Lower lobe of right lung (tissue), 2 donors: ENCODE measurements at regions not wholly inside any gene's neighbourhood (a gene's known extent, or its start where the extent isn't known, plus 50 kb on each side); places are given as distances from the start of the nearest gene placed in this dataset.
"Not testable (repeated sequence)": the region's sequence is repeated elsewhere in the genome, so short reads cannot be mapped to it uniquely, and the experiment has no call there.

Source experiments
- ATAC-seq, 2 donors: fragments of 200-7000 bp; cut with Tn5 transposase; one replicate each; pipeline ENCODE4 v1.9.1; 2020 to 2022; ENCODE audit warnings: mild to moderate bottlenecking in 2 of 2, moderate library complexity in 2 of 2
- DNase-seq: peaks from one replicate; pipeline ENCODE4 v3.0.0-alpha.2; 2020
- H3K27ac ChIP-seq: fragments of 200-600 bp; one replicate; pipeline ENCODE4 v1.8.0; 2022
- H3K27me3 ChIP-seq: fragments of 200-600 bp; one replicate; pipeline ENCODE4 v1.8.0; 2022; ENCODE audit warnings: low read depth
- H3K36me3 ChIP-seq: fragments of 200-600 bp; one replicate; pipeline ENCODE4 v1.8.0; 2022; ENCODE audit warnings: mild to moderate bottlenecking
- H3K4me1 ChIP-seq: fragments of 200-600 bp; one replicate; pipeline ENCODE4 v1.8.0; 2022
- H3K4me3 ChIP-seq: fragments of 200-600 bp; one replicate; pipeline ENCODE4 v1.8.0; 2022; ENCODE audit warnings: mild to moderate bottlenecking
- H3K9me3 ChIP-seq: fragments of 200-600 bp; one replicate; pipeline ENCODE4 v1.8.0; 2022
- CTCF ChIP-seq: fragments of 200-600 bp; IDR thresholded peaks from one replicate; pipeline ENCODE4 v1.8.0; 2022; ENCODE audit warnings: antibody characterized with exemption, mild to moderate bottlenecking
- intact Hi-C: fragments of 100-400 bp; cut with DNase I; formaldehyde crosslinking; loops from one replicate; pipeline ENCODE4 v1.11.0; 2022
- donor health status: DM: no; HTN: yes; CAD: no; lungs with severe emphysema.

DNA sequence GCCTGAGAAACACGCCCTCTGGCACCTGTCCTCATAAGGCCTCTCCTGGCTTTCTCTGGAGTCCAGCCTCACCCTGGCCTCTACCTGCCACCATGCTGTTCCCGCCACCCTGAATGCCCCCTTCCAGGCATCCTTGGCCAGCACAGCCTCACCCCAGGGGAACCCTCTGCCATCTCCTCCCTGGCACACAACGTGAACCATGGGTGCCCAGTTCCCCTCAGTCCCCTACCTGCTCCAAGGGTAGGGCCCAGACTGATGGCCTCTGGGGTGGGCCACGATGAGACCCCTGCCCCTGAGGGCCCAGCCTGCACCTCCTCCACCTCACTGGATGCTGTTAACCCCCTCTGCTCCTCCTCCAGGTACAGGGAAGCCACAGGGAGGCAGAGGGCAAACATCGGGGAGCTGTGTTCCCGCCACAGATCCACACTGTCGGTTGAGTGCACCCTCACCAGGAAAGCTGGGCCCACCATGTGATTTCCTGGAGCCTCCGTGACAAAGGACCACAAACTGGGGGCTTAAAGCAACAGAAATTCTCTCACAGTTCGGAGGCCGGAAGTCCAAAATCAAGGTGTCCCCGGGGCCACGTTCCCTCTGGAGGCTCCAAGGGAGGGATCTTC lies 169.6 kb downstream of the BRD1 start:
- no peak for TF ChIP-seq CTCF
- H3K27ac ChIP-seq = peak overlapping the region; percentile 83
- intact Hi-C loops = no loop called here
- peaks cover 23% of the 10 kb centered on the region for H3K4me1 ChIP-seq
- H3K4me3 ChIP-seq = peak overlapping the region; percentile 72
- no peaks in the 10 kb centered on the region for H3K9me3 ChIP-seq
- peak; percentile 25 for DNase-seq
- no peaks in the 10 kb centered on the region for H3K36me3 ChIP-seq
- H3K27me3 ChIP-seq = no peaks in the 10 kb centered on the region
- no peak for ATAC-seq

- intact Hi-C loops = no loop called here
- Histone ChIP-seq H3K36me3 (peaks cover 4% of the 10 kb centered on the region), H3K9me3 (no peaks in the 10 kb centered on the region), H3K27me3 (no peaks in the 10 kb centered on the region), H3K4me3 (peak overlapping the region; percentile 72), H3K27ac (peak overlapping the region; percentile 83), H3K4me1 (peaks cover 23% of the 10 kb centered on the region)
- TF ChIP-seq CTCF = no peak
- DNase-seq (peak; percentile 84), ATAC-seq (peak; percentile 89 to 90)
Observed at GRCh38 chr22:49657275-49657973, 170.2 kb downstream of the BRD1 start.

DNA sequence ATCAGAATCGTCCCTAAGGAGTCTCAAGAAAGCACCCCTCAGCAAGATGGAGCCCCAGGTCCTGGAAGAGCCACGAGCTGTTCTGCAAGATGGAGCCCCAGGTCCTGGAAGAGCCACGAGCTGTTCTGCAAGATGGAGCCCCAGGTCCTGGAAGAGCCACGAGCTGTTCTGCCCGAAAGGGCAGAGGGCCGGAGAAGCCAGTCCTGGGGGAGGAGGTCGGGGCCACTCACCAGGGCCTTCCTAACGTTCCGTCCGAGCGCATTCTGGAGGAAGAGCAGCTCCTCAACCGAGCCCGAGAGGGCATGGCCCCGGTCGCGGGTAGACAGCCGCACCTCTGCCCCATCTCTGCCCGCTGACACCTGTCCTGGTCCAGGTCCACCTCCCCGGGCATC lies 170.8 kb downstream of the BRD1 start:
- peak overlapping the region; percentile 83 for H3K27ac ChIP-seq
- DNase-seq (peak; percentile 50), ATAC-seq (peak; percentile 61 to 76)
- H3K27me3 ChIP-seq, intact Hi-C loops, H3K9me3 ChIP-seq, H3K36me3 ChIP-seq: not testable (repeated sequence)
- H3K4me3 ChIP-seq = peak overlapping the region; percentile 72
- H3K4me1 ChIP-seq = peaks cover 23% of the 10 kb centered on the region

DNA sequence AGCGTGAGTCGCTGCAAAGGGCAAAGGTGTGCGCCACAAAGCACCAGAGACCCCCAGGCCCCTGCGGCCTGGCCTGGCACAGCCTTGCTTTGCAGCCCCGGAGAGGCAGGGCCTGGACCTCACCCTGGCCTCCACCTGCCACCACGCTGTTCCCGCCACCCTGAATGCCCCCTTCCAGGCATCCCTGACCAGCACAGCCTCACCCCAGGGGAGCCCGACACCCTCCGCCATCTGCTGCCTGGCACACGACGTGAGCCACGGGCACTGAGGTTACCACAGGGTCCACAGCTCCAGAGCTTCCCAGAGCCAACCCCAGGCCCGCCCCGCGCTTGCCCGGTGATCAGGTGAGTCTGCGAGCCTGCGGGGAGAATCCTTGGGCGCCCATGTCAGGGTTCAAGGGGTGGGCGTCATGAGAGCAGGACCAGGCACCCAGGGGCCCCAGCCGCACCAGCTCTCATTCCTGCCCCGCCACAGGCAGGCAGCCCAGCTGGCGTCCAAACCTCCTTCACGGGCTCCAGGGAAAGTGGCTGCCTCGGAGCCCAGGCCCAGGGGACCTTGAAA lies 171.3 kb downstream of the BRD1 start:
- intact Hi-C loops = no loop called here
- H3K9me3 ChIP-seq = no peaks in the 10 kb centered on the region
- DNase-seq (peak; percentile 45), ATAC-seq (peak in 1 of 2 donors; percentile 9)
- H3K36me3 ChIP-seq = peaks cover 5% of the 10 kb centered on the region
- TF ChIP-seq CTCF = no peak
- peaks cover 23% of the 10 kb centered on the region for H3K4me1 ChIP-seq
- peak overlapping the region; percentile 83 for H3K27ac ChIP-seq
- H3K4me3 ChIP-seq = peak overlapping the region; percentile 72
- no peaks in the 10 kb centered on the region for H3K27me3 ChIP-seq

DNA sequence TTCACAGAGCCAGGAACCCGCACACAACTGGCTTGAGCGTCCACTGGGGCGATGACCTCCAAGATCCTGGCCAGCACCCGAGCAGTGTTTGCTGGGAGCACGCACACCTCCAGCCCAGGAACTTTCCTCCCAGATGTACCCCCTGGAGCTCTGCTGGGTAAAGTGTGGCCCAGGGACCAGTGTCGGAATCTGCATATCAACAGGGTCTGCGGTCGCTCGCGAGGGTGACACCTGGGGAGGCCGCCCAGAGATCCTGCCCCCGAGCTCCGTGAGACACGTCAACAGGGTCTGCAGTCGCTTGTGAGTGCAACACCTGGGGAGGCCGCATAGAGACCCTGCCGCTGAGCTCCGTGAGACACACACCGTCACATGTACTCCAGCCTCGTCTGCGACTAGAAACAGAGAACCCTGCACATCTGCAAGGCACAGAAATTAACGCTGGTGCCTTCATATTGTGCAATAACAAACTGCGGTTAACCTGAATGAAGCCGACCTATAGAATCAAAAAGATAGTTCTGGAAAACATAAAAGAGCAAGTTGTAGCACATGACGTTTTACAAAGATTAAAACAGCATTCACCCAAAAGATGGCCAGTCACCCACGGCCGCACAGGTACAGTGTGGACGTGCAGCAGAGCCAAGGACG lies 172.4 kb downstream of the BRD1 start:
- peak overlapping the region; percentile 72 for H3K4me3 ChIP-seq

More for the DNA sequence above, 172.4 kb downstream of the BRD1 start:
- H3K36me3 ChIP-seq = peaks cover 5% of the 10 kb centered on the region
- TF ChIP-seq CTCF = no peak
- H3K9me3 ChIP-seq = no peaks in the 10 kb centered on the region
- H3K27me3 ChIP-seq = no peaks in the 10 kb centered on the region
- DNase-seq (peak; percentile 30), ATAC-seq (no peak)
- H3K4me1 ChIP-seq = peaks cover 23% of the 10 kb centered on the region
- intact Hi-C loops = no loop called here
- H3K27ac ChIP-seq = no peak overlapping the region
